NCI-H1417 (cell line): ENCODE measurements at regions not wholly inside any gene's neighbourhood (a gene's known extent, or its start where the extent isn't known, plus 50 kb on each side); places are given as distances from the start of the nearest gene placed in this dataset.
A peak's percentile ranks its signal among the peaks of the same experiment; 100 is the strongest.
"Not testable (repeated sequence)": the region's sequence is repeated elsewhere in the genome, so short reads cannot be mapped to it uniquely, and the experiment has no call there.

Experiments used
- DNase-seq, 3 experiments: peaks; one replicate each; lab custom pipeline; 2025; lab: John Stamatoyannopoulos, UW

DNA sequence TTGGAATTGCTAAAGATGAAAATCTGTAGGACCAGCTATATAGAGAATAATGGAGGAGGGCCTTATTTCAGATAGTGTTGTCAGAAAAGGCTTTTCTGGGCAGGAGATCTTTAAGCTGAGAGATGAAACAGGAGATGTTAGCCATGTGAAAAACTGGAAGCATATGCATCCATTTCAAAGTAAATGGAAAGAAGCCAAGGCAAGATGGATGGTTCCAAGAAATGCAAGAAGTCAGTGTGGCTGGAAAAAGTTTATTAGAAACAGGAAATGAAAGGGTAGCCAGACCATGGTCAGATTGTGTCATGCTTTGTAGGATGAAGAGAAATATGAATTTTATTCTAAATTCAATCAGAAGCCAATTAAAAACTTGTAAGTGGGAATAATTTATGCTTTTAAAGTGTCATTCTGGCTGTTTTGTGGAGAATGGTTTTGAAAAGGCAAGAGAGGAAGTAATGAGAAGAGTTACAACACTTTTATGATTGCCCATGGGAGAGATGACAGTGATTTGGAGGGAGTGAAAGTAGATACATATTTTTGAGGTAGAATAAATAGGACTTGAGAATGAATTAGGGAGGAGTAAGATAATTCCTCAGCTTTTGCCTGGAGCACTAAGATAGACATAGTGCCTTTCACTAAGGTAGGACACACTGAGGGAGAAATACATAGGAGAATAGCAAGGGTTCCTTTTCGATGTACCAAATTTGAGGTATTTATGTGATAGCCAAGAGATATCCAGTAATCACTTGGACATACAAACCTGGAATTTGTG, 620.1 kb downstream of the HTR1B start:
- no peak for DNase-seq

DNA sequence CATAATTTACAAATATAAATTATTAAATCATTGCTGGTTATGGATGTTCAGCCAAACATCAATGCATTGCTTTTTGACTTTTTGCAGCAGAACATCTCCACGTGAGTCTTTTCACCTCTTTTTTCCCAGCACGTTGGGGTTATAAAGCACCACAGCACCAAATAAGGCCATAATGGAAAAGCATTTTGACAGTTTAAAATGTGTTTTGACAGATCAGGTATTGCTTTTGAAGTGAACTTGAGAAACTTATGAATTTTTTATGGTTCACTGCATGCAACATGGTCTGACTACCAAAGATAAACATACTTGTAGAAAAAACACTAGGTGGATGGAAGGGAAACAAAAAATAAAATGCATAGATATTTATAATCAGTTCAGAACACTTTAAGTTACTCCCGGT, 622.4 kb downstream of the HTR1B start:
- DNase-seq, result no peak

DNA sequence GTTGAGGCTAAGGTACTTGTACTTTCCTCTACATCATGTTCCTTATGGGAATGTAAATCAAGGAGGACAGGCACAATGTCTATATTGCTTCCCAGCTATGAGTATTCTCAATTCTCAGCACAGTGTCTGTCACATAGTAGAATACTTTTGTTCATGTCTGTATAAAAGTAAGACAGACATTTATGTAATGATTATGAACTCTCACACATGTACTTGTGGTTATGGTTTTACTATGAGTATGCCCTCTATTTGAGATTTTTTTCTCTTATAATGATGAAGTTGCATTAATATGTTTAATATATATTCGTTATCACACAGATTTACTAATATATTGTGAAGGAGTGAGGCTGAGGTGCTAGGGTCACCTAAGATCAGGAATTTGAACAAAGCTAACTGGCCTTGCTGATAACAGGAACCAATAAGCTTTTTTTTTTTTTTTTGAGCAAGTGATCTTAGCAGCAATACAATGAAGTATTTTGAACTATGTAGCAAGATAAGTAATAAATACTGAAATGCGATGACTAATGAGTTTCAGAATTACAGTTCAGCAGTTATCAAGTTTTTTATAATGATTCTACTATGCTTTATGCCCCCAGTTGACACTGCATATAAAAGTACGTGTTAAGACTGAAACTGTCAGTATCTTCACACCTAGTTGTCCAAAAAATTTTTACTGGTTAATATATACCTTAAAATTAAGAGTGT, 623.1 kb downstream of the HTR1B start:
- DNase-seq, result no peak

GRCh38 chr6:76839505-76839904, 623.8 kb downstream of the HTR1B start:
- DNase-seq, result no peak

DNA sequence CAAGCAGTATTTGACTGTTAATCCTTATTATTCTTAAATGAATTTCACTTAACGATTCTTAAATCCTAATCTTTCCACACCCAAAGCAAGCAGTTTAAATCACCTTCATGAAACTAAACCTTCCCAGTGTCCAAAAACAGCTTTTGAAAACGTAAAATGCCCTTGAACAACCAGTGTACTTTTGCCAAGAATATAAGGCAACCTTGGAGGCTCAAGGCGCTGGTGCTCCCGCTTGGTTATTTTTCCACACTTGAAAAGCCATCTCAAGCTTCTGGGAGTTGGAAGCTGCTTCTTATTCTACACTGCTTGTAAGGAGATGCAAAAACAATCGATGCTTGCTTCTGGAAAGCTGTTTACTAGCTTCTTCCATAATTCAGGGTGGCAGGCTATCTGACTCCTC, 625.7 kb downstream of the HTR1B start:
- DNase-seq, result no peak

- DNase-seq, result no peak
Observed at GRCh38 chr6:76835695-76836094, 627.6 kb downstream of the HTR1B start.

- no peak for DNase-seq
Observed at GRCh38 chr6:76835293-76835692, 628.0 kb downstream of the HTR1B start.

DNA sequence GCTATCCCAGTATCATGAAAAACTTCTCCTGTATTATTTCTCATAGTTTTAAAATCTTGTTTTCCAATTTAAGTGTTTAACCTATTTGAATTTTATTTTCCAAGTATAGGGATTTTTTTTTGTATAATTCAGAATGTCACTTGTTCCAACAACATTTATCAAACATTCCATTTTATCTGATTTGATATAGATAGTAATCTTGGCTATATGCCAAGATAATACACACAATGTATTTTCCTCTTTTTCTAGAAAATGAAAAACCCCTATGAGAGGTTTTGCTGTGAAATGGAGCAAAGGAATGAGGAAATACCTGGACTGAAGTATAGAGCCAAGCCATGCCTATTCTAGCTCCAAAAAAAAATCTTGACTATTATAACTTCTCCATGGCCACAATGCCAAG, 628.9 kb downstream of the HTR1B start:
- DNase-seq, result no peak

DNA sequence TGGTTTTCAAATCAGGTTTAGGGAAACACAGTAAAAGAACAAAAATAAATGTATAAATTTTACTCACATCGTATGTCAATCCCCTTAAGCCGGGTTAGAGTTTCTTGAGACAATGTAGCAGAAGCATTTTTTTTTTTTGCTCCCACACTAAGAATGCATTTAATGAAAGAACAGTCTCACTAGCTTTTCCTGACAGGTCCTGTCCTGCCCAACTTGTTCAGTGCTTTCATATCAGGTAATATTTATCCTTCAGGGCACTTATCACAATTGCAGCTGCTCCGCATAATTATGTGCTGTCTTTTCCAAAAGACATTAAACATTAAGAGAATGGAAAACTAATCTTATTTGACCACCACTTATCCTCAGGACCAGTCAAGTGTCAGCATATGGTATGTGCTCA, 632.0 kb downstream of the HTR1B start:
- peak in 2 of 3 experiments; percentile 35 to 87 for DNase-seq

DNA sequence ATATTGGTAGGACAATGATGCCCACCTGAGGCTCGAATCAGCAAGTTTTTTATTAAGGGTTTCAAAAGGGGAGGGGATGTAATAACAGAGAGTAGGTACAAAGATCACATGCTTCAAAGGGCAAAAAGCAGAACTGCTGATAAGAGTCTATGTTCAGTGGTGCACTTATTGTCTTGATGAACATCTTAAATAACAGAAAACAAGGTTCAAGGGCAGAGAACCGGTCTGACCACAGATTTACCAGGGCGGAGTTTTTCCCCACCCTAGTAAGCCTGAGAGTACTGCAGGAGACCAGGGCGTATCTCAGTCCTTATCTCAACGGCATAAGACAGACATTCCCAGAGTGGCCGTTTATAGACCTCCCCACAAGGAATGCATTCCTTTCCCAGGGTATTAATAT, 639.7 kb downstream of the HTR1B start:
- not testable (repeated sequence) for DNase-seq

GRCh38 chr6:76818451-76818850, 644.8 kb downstream of the HTR1B start:
- no peak for DNase-seq

GRCh38 chr6:76817429-76817828, 645.9 kb downstream of the HTR1B start:
- no peak for DNase-seq

DNA sequence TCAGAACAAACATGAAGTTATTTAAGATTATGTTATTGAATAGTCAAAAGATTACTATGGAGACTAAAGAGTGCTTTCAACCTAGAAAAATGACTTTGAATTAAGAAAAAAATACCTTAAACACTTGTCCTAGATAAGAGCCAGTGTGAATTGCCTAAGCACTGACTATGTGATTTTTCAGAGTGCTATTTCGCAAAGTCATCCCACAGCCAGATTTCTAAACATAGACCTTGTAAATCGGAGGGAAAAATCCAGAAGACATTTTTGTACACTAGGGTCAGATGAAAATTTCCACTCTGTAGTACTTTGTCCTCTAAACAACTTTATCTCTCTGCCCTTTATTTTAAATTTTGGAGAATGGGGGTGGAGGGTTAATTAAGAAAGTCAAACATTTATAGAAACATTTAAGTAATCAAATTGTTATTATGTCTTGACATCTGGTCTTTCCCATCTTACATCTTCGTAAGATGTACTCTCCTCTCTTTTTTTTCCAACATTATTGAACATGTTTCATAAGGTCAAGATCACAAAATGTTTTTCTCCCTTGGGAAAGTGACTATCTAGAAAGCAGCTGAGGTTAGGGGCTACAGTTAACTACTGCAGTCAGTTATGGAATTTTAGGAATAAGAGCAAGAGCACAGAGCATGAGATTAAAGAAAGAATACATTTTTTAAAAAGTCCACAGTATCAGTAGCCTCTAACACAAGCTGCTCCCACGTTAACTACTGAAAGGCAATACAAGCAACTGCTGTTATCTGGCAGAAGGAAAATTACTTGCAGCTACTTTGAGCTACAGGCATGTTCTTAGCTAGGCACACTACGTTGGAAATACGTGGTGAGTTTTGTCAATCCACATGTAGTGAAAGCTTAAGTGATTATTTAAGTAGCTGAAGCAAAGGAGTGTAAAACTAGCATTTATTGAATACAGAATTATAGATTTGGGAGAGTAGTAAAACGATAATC, 648.5 kb downstream of the HTR1B start:
- DNase-seq, result no peak

GRCh38 chr6:76810286-76810685, 653.0 kb downstream of the HTR1B start:
- no peak for DNase-seq

DNA sequence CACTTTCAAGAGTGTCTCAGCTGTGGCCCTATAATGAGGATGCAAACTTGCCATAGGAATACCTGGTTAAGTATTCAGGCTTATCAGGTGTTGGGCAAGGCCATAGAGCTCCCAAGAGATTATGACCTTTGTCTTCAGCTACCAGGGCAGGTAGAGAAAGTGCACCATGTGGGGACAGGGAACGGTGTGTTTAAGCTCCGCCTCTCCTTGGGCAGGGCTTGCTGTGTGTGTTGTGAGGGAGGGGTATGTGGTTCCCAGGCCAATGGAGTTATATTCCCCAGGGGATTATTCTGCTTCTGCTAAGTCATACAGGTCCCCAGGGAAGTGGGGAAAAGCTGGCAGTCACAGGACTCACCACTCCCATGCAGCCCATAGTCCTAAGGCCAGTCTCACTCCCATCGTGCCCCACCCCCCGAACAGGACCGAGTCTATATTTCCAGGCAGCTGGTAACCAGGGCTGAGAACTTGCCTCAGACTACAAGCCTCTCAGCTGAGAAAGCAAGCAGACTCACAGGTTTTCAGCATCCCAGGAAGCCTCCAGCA, 660.2 kb downstream of the HTR1B start:
- DNase-seq, result no peak

DNA sequence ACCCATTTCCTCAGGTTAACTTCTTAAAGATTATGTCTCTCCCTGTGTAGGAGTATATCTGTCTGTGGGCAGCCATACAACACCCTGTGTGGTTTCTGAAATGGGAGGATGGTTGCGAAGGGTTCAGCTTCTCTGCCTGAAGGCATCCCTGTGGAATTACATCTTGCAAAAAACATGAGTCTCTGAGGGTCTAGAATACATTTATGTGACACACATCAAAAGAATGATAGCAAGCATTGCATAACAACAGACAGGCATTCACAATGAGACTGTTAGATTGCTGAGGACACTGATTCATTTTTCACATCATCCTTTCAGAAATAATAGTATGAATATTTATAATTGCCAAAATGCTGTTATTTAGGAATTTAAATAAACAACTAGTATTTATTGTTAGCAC, 670.9 kb downstream of the HTR1B start:
- DNase-seq, result no peak

- DNase-seq, result no peak
Observed at GRCh38 chr6:76790881-76791280, 672.4 kb downstream of the HTR1B start.

- no peak for DNase-seq
Observed at GRCh38 chr6:76790045-76790796, 673.1 kb downstream of the HTR1B start.

GRCh38 chr6:76789580-76789979, 673.7 kb downstream of the HTR1B start:
- no peak for DNase-seq

GRCh38 chr6:76788155-76788554, 675.1 kb downstream of the HTR1B start:
- DNase-seq, result no peak

DNA sequence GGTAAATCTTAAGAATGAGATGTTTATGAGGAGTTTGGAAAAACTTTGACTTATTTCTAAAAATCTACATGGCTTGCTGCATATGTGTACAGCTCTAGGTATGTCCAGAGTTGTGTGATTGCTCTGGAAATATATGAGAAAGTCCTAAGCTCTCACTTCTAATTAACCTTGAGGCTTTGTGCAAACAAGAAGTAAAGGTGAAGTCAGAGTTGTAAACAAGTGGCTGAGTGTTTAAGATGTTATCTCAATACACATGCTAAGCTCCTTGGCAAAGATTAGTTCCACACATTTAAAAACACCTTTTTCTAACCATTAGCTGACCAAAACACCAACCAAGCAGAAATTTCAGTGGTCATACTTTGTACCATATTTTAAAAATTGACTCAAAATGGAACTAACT, 684.2 kb downstream of the HTR1B start:
- no peak for DNase-seq
